Renal pelvis (tissue), 1 donor: ENCODE measurements at regions not wholly inside any gene's neighbourhood (a gene's known extent, or its start where the extent isn't known, plus 50 kb on each side); places are given as distances from the start of the nearest gene placed in this dataset.
"Not testable (repeated sequence)": the region's sequence is repeated elsewhere in the genome, so short reads cannot be mapped to it uniquely, and the experiment has no call there.

Experiments
- DNase-seq: peaks from one replicate; pipeline ENCODE4 v3.0.0-alpha.2; 2013

GRCh38 chr18:68229351-68229750 lies 485.6 kb downstream of the TMX3 start:
- DNase-seq, result no peak

- DNase-seq, result no peak
These were observed 493.7 kb downstream of the TMX3 start for GRCh38 chr18:68221111-68221724.

GRCh38 chr18:68220458-68220857 lies 494.4 kb downstream of the TMX3 start:
- no peak for DNase-seq

- DNase-seq, result no peak
These were observed 495.0 kb downstream of the TMX3 start for GRCh38 chr18:68219872-68220271.

- no peak for DNase-seq
These were observed 495.6 kb downstream of the TMX3 start for GRCh38 chr18:68219274-68219673.

- DNase-seq, result no peak
These were observed 499.0 kb downstream of the TMX3 start for GRCh38 chr18:68215931-68216330.

- no peak for DNase-seq
These were observed 528.9 kb downstream of the TMX3 start for GRCh38 chr18:68186039-68186438.

GRCh38 chr18:68181956-68182355 lies 533.0 kb downstream of the TMX3 start:
- DNase-seq, result no peak

- DNase-seq, result no peak
These were observed 535.1 kb downstream of the TMX3 start for GRCh38 chr18:68179811-68180210.

- DNase-seq, result no peak
These were observed 536.0 kb downstream of the TMX3 start for GRCh38 chr18:68178921-68179320.

GRCh38 chr18:68177807-68178702 lies 536.9 kb downstream of the TMX3 start:
- peak; percentile 4 for DNase-seq

- no peak for DNase-seq
These were observed 538.0 kb downstream of the TMX3 start for GRCh38 chr18:68176901-68177300.

- no peak for DNase-seq
These were observed 541.9 kb downstream of the TMX3 start for GRCh38 chr18:68172842-68173549.

- DNase-seq, result no peak
These were observed 550.0 kb downstream of the TMX3 start for GRCh38 chr18:68164909-68165308.

GRCh38 chr18:68153821-68154220 lies 561.1 kb downstream of the TMX3 start:
- DNase-seq, result not testable (repeated sequence)

- no peak for DNase-seq
These were observed 562.1 kb downstream of the TMX3 start for GRCh38 chr18:68152770-68153169.

- DNase-seq, result no peak
These were observed 563.9 kb downstream of the TMX3 start for GRCh38 chr18:68150961-68151360.

- no peak for DNase-seq
These were observed 566.0 kb downstream of the TMX3 start for GRCh38 chr18:68148863-68149262.

- no peak for DNase-seq
These were observed 567.2 kb downstream of the TMX3 start for GRCh38 chr18:68147728-68148127.

GRCh38 chr18:68121826-68122225 lies 593.1 kb downstream of the TMX3 start:
- DNase-seq, result no peak

GRCh38 chr18:68121308-68121707 lies 593.6 kb downstream of the TMX3 start:
- no peak for DNase-seq

GRCh38 chr18:68114989-68115388 lies 598.5 kb upstream of the DSEL start:
- no peak for DNase-seq

- DNase-seq, result no peak
These were observed 587.5 kb upstream of the DSEL start for GRCh38 chr18:68104036-68104435.
